ENCODE measurements at regions not wholly inside any gene's neighbourhood (a gene's known extent, or its start where the extent isn't known, plus 50 kb on each side); places are given as distances from the start of the nearest gene placed in this dataset.

DNA sequence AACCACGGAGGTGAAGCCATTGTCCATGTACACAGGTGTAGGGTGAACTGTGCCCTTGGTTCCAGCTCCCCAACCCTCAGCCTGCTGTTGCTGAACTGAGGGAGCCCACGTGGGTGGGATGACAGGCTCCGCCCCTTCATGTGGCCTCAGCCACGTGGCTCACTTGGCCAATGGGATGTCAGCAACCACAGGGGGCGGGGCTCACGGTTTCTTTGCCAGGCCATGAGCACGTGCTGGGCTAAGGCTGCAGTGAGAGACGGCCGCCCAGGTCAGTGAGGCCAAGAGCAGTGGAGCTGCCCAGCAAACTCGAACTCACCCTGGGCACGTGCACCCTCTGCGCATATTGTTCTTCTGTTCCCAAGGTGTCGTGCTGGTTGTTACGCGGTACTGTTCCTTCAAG is 282.6 kb downstream of the IRF8 start:
- DNase-seq: no peak
- Histone ChIP-seq H3K27me3 (no peaks in the 10 kb centered on the region), H3K4me3 (replicated peaks in 1 of 3) (no peak overlapping the region), H3K9me3 (no peaks in the 10 kb centered on the region), H3K4me1 (no peaks in the 10 kb centered on the region), H3K27ac (no peak overlapping the region), H3K36me3 (no peaks in the 10 kb centered on the region)
- TF ChIP-seq POLR2A (IDR thresholded peaks at IDR 0.05): no peak
- TF ChIP-seq, protein P1, sequence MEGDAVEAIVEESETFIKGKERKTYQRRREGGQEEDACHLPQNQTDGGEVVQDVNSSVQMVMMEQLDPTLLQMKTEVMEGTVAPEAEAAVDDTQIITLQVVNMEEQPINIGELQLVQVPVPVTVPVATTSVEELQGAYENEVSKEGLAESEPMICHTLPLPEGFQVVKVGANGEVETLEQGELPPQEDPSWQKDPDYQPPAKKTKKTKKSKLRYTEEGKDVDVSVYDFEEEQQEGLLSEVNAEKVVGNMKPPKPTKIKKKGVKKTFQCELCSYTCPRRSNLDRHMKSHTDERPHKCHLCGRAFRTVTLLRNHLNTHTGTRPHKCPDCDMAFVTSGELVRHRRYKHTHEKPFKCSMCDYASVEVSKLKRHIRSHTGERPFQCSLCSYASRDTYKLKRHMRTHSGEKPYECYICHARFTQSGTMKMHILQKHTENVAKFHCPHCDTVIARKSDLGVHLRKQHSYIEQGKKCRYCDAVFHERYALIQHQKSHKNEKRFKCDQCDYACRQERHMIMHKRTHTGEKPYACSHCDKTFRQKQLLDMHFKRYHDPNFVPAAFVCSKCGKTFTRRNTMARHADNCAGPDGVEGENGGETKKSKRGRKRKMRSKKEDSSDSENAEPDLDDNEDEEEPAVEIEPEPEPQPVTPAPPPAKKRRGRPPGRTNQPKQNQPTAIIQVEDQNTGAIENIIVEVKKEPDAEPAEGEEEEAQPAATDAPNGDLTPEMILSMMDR (IDR thresholded peaks at IDR 0.05): no peak
- 84 to 86% methylated on average over 9 to 10 of the region's 15 CpGs for WGBS, 2 donors
- intact Hi-C loops (cut with DNase I): no loop called here

DNA sequence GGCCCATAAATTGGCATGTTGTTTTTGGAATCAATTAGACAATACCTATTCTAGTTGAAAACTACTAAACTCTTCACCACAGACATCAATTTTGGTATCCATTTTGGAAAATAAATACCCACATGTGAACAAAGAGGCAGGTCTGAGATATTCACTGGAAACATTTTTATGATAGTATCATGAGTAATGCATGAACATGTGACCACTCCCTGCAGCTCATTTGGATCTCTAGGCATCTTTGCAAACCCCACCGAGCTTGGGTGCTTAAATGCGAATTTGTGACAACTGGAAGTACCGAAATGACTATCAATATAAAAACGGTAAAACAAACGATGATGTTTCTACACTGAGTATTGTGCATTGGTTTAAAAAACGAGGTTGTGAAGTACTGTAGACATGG is 285.2 kb downstream of the IRF8 start:
- TF ChIP-seq, protein P1 (IDR thresholded peaks at IDR 0.05): no peak
- no peak for TF ChIP-seq POLR2A (IDR thresholded peaks at IDR 0.05)
- Histone ChIP-seq H3K4me3 (replicated peaks in 1 of 3) (no peak overlapping the region), H3K36me3 (no peaks in the 10 kb centered on the region), H3K4me1 (no peaks in the 10 kb centered on the region), H3K9me3 (no peaks in the 10 kb centered on the region), H3K27me3 (no peaks in the 10 kb centered on the region), H3K27ac (no peak overlapping the region)
- DNase-seq: no peak
- intact Hi-C loops (cut with DNase I): no loop called here
- WGBS, 2 donors: 86 to 87% methylated on average over 6 of the region's 6 CpGs

DNA sequence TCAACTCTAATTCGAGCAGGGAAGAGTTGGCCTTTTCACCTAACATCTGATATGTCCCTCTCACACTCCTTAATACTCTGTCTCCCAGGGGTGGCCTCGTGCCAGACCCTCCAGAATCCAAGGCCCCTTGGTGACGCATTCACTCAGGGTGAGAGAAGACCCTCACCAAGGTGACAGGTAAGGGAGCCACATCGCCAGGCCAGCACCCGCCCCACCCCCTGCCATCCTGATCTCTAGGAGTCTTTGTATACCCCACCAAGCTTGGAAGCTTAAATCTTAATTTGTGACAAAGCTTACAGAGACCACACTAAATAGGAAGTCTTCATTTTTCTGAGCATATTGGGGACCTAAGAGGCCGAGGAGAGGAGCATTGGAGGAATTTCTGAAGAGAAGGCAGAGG is 286.1 kb downstream of the IRF8 start:
- no peak for TF ChIP-seq POLR2A (IDR thresholded peaks at IDR 0.05)
- TF ChIP-seq, protein P1 (IDR thresholded peaks at IDR 0.05): no peak
- Histone ChIP-seq H3K27me3 (no peaks in the 10 kb centered on the region), H3K27ac (no peak overlapping the region), H3K4me3 (replicated peaks in 1 of 3) (no peak overlapping the region), H3K9me3 (no peaks in the 10 kb centered on the region), H3K4me1 (no peaks in the 10 kb centered on the region), H3K36me3 (no peaks in the 10 kb centered on the region)
- no peak for DNase-seq
- WGBS, 2 donors: 57 to 72% methylated on average over 6 of the region's 6 CpGs
- intact Hi-C loops (cut with DNase I): no loop called here

DNA sequence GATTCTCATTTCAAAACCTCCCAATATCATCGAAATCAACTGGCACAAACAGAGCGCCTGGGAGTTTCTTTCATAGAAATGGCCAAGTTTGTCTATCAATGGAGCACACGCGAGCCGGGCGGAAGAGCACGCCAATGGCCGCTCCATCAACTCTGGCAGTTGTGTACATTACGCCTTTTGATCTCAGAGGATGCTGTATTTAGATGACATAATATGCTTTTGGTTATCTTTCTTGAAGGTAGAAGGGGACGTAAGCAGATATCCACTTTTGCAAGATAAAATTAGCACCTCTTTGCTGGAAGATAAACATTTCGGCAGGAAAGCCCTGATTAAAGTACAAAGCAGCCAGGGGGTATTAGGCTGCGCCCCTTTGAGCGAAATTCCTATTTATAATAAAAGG is 287.4 kb downstream of the IRF8 start:
- Histone ChIP-seq H3K4me3 (replicated peaks in 1 of 3) (no peak overlapping the region), H3K4me1 (no peaks in the 10 kb centered on the region), H3K36me3 (no peaks in the 10 kb centered on the region), H3K27me3 (no peaks in the 10 kb centered on the region), H3K9me3 (no peaks in the 10 kb centered on the region), H3K27ac (no peak overlapping the region)
- whole genome bisulfite sequencing, 2 donors: 80 to 81% methylated on average over 13 of the region's 13 CpGs
- TF ChIP-seq, protein P1 (IDR thresholded peaks at IDR 0.05): no peak
- no peak for TF ChIP-seq POLR2A (IDR thresholded peaks at IDR 0.05)
- intact Hi-C loops (cut with DNase I): no loop called here
- no peak for DNase-seq

DNA sequence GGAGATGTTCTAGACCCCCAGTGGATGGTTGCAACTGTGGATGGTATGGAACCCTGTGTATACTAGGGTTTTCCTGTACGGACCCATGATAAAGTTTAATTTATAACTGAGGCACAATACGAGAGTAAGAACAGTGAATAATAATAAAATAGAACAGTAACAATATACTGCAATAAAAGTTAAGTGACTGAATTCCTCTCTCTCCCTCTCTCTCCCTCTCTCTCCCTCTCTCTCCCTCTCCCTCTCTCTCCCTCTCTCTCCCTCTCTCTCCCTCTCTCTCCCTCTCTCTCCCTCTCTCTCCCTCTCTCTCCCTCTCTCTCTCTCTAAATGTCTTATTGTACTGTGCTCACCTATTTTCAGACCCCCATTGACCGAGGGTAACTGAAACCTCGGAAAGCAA is 291.0 kb downstream of the IRF8 start:
- Histone ChIP-seq H3K4me3 (replicated peaks in 1 of 3) (no peak overlapping the region), H3K27ac (no peak overlapping the region), H3K36me3 (no peaks in the 10 kb centered on the region), H3K9me3 (no peaks in the 10 kb centered on the region), H3K27me3 (no peaks in the 10 kb centered on the region), H3K4me1 (no peaks in the 10 kb centered on the region)
- intact Hi-C loops (cut with DNase I): no loop called here
- no peak for TF ChIP-seq POLR2A (IDR thresholded peaks at IDR 0.05)
- TF ChIP-seq, protein P1 (IDR thresholded peaks at IDR 0.05): no peak
- no peak for DNase-seq
- WGBS, 2 donors: 76 to 85% methylated on average over 4 of the region's 4 CpGs
